ENCODE measurements at regions not wholly inside any gene's neighbourhood (a gene's known extent, or its start where the extent isn't known, plus 50 kb on each side); places are given as distances from the start of the nearest gene placed in this dataset.

DNA sequence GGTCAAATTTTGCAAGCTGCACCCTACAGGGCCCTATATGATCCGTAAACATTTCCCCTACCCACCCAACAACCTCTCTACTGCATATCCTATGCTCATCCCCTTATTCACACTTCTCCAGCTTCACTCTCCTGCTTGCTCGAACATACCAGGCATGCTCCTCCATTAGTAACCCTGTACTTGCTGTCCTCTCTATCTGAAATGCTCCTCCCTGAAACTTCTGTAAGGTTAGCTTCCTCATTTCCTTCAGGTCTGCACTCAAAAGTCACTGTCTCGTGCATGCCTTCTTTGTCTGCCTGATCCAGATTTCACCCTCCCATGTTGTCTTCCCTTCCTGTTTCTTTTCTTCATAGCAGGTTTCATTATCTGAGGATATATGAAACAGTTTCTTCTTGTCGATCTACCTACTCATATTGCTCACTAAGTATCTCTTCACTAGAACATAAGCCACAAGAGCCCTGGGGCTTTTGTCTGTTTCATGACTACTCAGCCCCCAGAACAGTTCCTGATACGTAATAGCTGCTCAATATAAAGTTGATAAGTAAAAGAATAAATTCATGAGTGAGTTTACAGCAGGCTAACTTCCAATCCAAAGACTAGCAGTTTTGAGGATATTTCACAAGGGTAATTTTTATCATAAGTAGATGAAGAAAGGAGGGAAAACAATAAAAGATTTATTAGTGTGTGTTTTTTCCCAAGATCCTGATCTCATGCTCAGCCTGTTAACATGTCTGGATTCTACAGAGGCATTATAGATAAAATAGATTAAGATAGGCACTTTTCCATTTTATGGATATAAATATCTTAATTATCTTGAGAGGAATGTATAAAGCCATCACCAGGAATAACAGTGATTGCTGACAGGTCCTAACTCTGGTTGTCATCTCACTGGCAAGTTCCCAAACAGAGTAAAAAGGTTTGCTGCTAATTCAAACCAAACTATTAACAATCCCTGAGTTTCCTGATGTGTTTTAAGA is 392.5 kb upstream of the ESRRG start:
- no peak for DNase-seq
- in situ Hi-C loops (cut with MboI; ENCODE audit: low pct_unique_long_range_greater_than_20kb, low sequenced_read_pairs), result no loop called here

DNA sequence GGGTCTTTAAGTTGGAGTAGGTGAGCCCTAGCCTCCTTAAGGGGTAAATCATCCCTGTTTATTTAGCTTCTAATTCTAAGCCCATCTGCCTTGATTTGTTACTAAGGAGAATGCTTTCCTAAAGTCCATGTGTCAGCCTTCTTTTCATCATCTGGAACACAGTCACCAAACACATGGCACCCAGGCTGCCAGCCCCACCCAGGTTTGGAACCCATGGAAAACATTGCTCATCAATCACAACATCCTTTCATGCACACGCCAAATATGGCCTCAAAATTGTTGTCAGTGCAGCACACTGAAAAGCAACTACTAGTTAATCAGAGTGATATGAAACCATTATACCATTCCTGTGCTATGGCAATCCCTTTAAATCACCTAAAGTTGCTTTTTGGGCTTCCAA is 386.7 kb upstream of the ESRRG start:
- in situ Hi-C loops (cut with MboI; ENCODE audit: low pct_unique_long_range_greater_than_20kb, low sequenced_read_pairs), result no loop called here
- DNase-seq, result no peak

DNA sequence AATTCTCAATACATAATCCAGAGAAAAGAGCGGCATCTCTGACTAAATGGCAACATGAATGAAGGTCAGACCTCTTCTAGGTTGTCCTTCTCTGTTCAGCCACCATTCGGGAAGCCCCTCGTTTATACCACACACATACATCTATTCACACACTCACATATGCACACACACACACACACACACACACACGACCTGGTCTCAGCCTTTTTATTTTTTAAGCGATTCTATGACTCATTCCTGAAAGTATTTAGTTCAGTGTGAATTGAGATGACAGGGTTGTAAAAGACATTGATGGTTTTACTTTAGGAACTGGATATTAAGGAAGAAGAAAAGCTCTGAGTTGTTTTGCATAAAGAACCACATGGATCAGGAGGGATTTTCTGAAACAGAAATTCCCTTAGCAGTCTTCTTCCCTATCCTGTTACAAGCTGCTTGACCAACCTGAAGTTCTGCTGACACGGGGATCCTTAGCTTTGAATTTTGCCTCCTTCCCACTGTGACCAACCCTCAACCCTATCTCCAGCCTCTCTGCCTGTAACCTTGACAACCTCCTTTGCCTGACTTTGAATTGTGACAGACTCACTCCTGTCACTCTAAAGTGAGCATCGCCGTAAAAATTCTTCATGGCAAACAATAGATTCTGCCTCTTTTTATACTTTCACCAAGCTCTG is 383.1 kb upstream of the ESRRG start:
- no peak for DNase-seq
- in situ Hi-C loops (cut with MboI; ENCODE audit: low pct_unique_long_range_greater_than_20kb, low sequenced_read_pairs), result no loop called here

DNA sequence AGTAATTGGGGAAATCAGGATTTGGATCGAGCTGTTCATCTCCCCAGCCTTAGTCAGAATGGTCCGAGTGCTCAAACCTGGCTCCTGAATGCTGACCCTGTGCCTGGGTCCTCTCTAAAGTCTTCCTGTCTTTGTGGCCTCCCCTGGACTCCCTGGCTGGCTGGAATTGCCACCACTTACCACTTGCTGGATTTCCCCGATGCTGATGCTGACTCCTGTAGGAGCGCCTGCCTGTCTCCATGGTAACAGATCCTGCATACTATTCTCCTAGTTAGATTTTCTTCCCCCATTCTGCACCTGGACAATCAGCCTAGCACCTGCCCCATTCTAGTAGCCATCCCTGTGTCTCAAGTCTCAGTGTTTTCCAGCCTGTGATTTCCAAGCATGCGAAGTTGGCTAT is 382.2 kb upstream of the ESRRG start:
- in situ Hi-C loops (cut with MboI; ENCODE audit: low pct_unique_long_range_greater_than_20kb, low sequenced_read_pairs), result no loop called here
- DNase-seq, result no peak

DNA sequence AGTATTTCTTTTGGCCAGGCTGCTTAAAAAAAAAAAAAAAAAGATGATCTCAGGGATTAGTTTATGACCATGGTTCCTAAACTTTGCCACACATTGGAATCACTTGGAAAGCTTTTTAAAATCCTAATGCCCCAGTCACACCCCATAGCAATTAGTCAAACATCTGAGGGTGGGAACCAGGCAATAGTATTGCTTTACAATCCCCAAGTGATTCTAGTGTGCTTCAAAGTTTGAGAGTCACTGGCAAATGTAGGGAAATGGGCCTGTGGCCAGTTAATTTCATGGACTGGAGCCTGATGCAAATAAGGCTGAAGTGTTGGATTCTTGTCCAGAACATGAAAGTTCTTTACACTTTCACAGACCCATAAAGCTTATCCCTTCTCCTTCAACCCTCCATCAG is 374.6 kb upstream of the ESRRG start:
- in situ Hi-C loops (cut with MboI; ENCODE audit: low pct_unique_long_range_greater_than_20kb, low sequenced_read_pairs), result no loop called here
- DNase-seq, result no peak

DNA sequence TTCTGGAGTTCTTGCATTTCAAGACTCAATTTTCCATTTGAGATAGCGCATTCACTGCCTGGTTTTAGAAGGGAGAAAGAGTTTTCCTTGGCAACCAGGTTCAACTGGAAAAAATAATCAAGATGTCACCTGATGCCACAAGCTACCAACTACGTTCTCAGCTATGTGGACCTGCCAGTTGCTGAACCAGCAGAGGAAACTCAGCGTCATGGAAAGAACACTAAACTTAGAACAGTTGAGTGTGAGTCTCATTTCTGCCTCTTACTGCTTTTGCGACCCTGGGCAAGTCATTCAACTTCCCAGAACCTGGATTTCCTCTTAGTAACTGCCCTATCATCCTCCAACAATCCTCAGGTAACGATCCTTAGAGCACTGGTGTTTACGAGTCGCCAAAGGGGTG is 373.0 kb upstream of the ESRRG start:
- in situ Hi-C loops (cut with MboI; ENCODE audit: low pct_unique_long_range_greater_than_20kb, low sequenced_read_pairs), result no loop called here
- DNase-seq, result no peak

DNA sequence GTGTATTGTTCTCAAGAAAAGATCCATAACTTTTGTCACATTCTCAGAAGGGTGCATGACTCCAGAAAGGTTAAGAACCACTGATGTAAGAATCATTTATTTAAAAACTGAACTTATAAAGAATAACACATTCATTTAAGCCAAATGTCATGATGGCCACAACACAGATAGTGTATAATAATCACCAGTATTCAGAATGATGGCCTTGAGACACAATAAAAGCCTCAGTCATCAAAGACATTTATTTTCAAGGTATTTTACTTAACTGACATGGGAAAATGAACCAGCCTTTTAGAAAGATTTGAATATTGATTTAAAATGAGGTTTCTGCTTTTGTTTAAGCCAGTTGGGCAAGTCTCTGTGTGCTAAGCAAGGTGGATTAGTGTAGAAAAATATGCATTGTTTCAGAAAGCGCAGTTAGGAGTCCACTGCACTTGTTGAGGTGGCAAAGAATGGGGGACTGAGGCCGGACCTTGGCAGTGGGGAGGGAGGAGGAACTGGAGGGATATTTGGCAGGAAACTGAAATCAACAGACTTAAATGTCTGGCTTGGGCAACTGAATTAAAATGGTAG is 371.9 kb upstream of the ESRRG start:
- DNase-seq, result no peak
- in situ Hi-C loops (cut with MboI; ENCODE audit: low pct_unique_long_range_greater_than_20kb, low sequenced_read_pairs), result no loop called here

DNA sequence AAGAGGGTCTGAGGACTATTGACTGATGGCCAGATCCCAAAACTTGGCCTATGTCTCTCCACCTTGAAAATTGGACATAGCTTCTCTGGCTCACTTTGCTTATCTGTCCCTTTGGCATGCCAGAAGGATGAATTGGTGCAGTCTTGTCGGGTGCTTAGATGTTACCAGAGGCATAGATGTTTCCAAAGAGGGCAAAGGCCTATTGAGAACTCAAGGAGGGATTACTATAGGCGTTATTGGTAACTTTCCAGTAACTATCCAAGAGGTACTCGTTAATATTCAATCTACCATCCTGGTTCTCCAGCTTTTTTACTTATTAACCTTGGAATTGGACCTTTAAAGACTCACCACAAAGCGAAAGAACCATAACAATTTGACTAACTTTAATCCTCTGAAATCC is 368.3 kb upstream of the ESRRG start:
- in situ Hi-C loops (cut with MboI; ENCODE audit: low pct_unique_long_range_greater_than_20kb, low sequenced_read_pairs), result no loop called here
- no peak for DNase-seq

DNA sequence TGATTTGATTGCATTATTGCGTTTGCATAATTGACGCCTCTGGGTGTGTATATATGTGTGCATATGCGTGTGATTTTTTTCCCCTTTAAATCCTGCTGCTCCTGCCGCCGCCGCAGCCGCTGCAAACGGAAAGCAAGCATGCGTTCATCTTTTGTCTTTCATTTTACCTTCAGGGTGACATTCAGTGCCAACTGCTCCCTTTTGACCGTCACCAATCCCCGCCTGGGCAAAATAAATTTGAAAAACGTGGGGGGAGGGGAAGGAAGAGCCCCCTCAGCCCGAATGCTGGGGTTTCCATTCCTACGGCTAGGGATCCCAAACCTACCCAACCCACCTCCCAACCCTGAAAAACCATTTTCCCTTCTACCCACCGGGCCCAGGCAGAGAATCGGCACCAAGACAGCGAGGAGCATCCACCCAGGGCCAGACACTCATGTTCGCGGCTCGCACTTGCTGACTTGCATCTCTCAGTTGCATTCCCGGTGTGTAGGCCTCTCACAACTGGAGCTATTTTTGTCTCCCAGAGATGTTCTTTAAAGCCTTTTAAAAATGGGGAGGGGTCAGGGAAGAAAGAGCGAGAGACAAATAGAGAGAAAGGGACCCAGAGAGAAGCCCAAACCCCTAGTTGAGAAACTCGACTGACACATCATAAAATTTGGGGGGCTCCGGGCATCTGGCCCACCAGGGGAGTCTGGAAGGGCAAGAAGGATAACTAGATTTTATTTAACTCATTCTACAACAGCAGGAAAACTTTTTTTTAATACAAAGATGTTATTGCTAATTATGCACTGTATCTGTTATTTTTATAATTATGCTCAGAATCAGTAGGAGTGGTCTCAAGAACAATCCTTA is 367.1 kb upstream of the ESRRG start:
- in situ Hi-C loops (cut with MboI; ENCODE audit: low pct_unique_long_range_greater_than_20kb, low sequenced_read_pairs), result no loop called here
- DNase-seq, result no peak

DNA sequence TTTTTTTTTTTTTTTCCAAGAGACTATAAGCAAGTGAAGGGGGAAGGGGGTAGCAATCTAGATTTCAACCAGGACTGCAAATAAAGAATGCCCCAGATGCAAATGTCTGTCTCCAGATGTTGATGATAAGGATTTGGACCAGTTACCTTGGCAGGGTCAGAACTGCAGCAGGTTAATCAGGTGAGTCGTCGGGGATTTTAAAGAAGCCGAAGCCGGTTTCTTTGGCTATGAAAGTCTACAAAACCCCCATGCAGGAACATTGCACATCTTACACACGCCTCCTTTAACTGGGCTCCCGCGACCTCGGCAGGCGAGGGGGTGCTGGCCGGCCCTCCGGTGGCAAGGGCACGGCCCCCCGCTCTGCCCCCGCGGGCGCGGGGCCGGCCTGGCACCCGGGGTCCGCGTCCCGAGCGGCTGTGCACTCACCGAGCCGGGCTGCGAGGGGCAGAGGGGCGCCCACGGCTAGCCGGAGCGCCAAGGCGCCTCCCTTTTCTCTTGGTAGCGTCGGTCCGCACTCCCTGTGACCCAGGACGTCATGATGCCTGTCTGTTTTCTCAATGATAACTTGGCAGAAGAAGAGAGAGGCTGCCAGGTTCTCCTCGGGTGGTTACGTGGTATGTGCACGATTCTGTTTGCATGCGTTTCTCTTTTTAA is 366.3 kb upstream of the ESRRG start:
- DNase-seq, result no peak
- in situ Hi-C loops (cut with MboI; ENCODE audit: low pct_unique_long_range_greater_than_20kb, low sequenced_read_pairs), result no loop called here

DNA sequence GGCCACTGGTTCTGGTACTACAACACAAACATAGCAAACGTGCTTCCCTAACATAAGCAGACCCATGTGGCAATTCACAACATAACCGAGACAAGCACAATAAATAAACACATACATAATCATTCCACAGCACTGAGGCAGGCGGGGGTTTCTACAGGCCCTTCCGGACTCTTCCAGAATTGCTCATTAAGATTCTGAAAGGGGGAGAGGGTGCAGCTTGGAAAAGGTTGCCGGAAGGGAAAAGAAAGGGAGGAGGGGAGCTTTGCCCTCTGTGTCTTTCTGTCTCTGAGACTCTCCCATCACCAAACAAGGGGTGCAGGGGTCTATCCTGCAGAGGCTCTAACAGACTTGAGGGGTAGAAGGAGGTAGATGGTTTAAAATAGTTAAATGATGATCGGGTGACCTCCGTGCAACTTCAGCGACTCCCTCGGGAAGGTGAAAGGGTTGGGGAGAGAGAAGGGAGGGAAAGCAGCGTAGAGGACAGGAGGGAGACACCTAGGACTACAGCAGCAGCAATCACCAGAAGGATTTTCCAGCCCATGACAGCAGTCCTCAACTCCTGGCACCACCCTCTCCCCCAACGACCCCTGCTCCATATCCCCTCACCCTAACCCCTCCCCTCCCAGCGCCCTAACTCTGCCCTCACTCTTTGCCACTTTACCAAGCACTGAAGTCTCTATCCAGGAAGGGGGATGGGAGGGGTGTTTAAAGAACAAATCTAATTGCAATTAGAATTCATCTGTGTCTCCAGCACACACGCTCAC is 365.5 kb upstream of the ESRRG start:
- in situ Hi-C loops (cut with MboI; ENCODE audit: low pct_unique_long_range_greater_than_20kb, low sequenced_read_pairs), result no loop called here
- DNase-seq, result no peak

DNA sequence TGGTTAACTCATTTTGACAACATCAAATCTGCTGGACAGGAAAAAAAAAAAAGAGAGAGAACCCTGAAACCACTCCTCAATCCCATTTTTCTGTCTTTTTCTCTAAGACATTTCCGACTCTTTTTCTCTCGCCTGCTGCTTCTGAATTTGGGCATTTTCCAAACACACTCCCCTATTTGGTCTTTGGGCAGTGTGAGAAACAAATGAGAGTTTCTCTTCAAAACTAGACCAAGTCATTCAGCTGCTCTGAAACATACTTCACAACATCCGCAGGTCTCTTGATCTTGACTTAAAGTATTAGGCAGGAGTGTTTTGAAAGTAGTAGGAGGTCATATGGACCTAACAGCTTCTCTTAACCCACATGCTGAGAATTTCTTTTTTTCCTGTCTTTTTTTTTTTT is 364.8 kb upstream of the ESRRG start:
- DNase-seq, result no peak
- in situ Hi-C loops (cut with MboI; ENCODE audit: low pct_unique_long_range_greater_than_20kb, low sequenced_read_pairs), result no loop called here

DNA sequence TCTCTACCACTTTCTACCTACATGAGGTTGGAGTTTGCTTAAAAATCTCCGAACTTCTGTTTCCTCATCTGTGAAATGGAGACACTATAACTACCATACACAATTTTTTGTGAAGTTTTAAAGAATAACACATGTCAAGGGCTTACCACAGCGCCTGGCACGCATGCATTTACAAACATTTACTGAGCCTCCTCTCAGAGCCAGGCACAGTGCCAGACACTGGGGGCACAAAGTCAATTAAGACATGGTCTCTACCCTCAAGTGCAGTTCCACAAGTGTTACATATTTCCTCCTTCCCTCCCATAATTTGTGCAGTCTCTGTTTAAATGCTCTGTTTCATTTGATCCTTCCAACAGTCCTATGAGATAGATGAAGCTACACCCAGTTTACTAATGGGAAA is 356.4 kb upstream of the ESRRG start:
- no peak for DNase-seq
- in situ Hi-C loops (cut with MboI; ENCODE audit: low pct_unique_long_range_greater_than_20kb, low sequenced_read_pairs), result no loop called here

DNA sequence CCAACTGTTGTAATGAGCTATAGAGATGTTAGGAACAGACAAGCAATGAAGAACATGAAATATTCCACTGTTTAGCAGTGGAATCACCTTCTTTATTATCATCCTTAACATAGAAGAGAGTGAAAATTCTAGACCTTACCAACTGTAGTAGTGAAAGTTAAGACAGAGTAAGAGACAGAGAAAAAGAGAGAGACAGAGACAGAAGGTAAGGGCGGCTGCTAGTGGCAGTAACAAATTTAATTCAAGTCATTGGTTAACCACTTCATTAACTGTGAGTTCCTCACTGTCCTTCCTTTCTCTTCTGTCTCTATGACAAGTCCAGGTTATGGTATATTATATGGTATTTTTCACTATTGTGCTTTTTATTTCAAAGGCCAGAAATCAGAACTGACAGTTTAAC is 355.7 kb upstream of the ESRRG start:
- no peak for DNase-seq
- in situ Hi-C loops (cut with MboI; ENCODE audit: low pct_unique_long_range_greater_than_20kb, low sequenced_read_pairs), result no loop called here

DNA sequence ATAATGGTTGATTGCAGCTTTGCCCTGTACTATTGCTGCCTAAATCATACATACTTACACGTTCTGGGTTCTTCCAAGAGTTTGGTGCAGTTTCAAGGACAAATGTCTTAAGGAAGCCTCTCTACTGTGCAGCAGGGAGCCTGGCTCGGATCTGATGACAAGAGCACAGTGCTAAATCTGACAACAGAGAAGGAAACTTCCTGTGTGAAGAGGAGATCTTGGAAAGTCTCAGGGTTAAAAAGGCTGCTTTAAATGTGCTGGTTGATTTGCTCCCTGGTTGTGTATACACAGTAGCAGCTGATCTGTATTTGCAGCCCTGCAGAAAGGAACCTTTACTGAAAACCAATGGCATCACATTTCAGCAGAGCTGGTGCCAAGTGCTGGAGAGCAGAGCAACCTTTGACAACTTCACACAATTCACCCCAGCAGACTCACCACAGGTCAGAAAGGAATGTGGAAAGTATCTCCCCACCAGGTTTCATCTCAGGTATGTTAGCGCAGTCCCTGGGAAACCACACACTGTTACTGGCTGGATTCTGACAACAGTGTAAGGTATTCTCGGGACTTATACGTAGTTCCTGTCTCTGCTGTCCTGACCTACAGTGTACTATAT is 355.0 kb upstream of the ESRRG start:
- no peak for DNase-seq
- in situ Hi-C loops (cut with MboI; ENCODE audit: low pct_unique_long_range_greater_than_20kb, low sequenced_read_pairs), result no loop called here

DNA sequence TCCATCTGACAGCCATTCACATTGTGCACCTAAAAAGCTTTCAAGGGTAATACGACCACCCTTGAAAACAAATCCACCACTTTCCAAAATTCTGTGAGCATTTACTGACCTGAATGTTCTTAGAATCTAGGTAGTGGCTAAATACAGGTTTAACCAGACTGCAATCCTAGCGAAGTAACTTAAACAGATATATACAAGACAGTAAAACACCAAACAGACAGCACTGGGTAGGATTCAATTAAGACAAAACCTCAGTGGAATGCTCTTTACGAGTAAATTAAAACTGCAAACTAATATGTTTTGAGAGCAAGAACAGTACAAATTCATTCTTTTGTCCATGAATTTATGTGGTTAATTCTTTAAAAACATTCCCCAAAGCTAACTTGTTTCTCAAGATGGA is 354.2 kb upstream of the ESRRG start:
- DNase-seq, result no peak
- in situ Hi-C loops (cut with MboI; ENCODE audit: low pct_unique_long_range_greater_than_20kb, low sequenced_read_pairs), result no loop called here

DNA sequence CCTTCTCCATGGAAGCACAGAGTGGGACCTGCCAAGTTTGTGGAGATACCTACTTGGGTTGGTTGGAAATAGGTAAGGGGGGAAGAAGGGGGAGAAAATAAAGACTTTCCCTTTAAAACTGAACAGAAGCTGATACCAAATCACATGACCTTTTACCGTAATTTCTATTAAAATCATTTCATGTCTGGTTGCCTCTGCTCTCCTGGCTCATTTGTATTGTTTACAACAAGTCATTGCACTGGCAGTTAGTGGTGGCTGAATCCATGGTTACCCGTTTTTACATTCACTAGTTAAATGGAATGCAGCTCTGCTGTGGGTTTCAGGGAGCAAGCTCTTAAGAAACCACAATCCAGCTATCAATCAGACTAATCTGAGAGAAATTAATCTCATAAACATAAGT is 353.7 kb upstream of the ESRRG start:
- in situ Hi-C loops (cut with MboI; ENCODE audit: low pct_unique_long_range_greater_than_20kb, low sequenced_read_pairs), result no loop called here
- no peak for DNase-seq

DNA sequence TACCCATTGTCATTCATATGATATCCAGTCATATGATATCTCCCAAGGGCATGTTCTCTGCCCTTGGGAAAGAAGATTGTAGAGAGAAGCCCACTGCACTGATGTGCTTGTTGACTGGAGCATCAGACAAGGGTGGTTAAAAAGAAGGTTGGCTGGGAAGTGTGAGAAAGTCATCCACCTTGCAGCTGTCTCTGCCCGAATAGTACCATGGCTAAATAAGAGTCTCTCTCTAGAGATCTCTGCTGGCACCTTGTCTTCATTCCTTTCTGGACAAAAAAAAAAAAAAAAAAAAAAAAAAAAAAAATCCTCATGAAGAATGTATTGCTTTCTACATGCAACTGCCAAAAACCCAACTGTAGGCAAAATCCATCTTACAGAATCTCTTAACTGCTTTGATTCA is 349.7 kb upstream of the ESRRG start:
- in situ Hi-C loops (cut with MboI; ENCODE audit: low pct_unique_long_range_greater_than_20kb, low sequenced_read_pairs), result no loop called here

More for the DNA sequence above, 349.7 kb upstream of the ESRRG start:
- DNase-seq, result no peak

Measured in KBM-7 (cell line).